ENCODE measurements at regions not wholly inside any gene's neighbourhood (a gene's known extent, or its start where the extent isn't known, plus 50 kb on each side); places are given as distances from the start of the nearest gene placed in this dataset.

- H2BK5ac ChIP-seq (ENCODE audit: low read depth, low read length, poor library complexity, severe bottlenecking): no peak overlapping the region
- no CpG with 5 or more reads among the region's 3 CpGs for WGBS, 2 experiments (ENCODE audit: extremely low coverage in 2 of 2, insufficient read length in 1 of 2)
- DNase-seq: no peak
- no peak overlapping the region for H2BK20ac ChIP-seq (ENCODE audit: low read depth, low read length)
- no peak overlapping the region for H3K27ac ChIP-seq (ENCODE audit: insufficient read depth, low read length)
- no peak overlapping the region for H2AK5ac ChIP-seq (ENCODE audit: low read depth, low read length)
- no peak; the same call in 1 of the 2 replicates for ATAC-seq (ENCODE audit: low read depth)
- no peak overlapping the region for H3K4ac ChIP-seq (ENCODE audit: low read depth, low read length)
- H3K79me1 ChIP-seq (ENCODE audit: low read depth in 1 of 2, low read length in 2 of 2): no peaks in the 10 kb centered on the region
- no peak overlapping the region for H2BK15ac ChIP-seq (ENCODE audit: low read depth, low read length)
- H4K91ac ChIP-seq (ENCODE audit: insufficient read depth, low read depth, low read length): no peak overlapping the region
- no peaks in the 10 kb centered on the region for H3K9me1 ChIP-seq (ENCODE audit: insufficient read depth, low read length)
- H2BK120ac ChIP-seq (ENCODE audit: low read depth, low read length): no peak overlapping the region
- no peak overlapping the region for H2AFZ ChIP-seq (replicated peaks; ENCODE audit: low read length, poor library complexity)
- H4K5ac ChIP-seq (ENCODE audit: low read depth, low read length): no peak overlapping the region
- ChIA-PET CTCF (interaction anchor here (0.6 kb wide), 1 partner anchor 1962 kb away, joined by 4 read pairs; no protein-coding TSS in a partner anchor), POLR2A (ENCODE audit: unreplicated experiment) (interaction anchor here (0.6 kb wide), 1 partner anchor 26 kb away, joined by 7 read pairs; no protein-coding TSS in a partner anchor)
- no peak overlapping the region; a peak in 1 of 4 replicates for H4K8ac ChIP-seq (ENCODE audit: low read depth in 2 of 2, low read length in 2 of 2)
- H3K4me1 ChIP-seq (ENCODE audit: control insufficient read depth, insufficient read depth, low read length): no peaks in the 10 kb centered on the region
- H3K18ac ChIP-seq (ENCODE audit: low read depth, low read length): no peak overlapping the region
- H3K4me2 ChIP-seq (ENCODE audit: low read depth, low read length): no peak overlapping the region
- H3K27me3 ChIP-seq (ENCODE audit: control insufficient read depth, insufficient read depth, low read length): no peaks in the 10 kb centered on the region
- H3K9me3 ChIP-seq (ENCODE audit: control insufficient read depth, insufficient read depth, low read length): no peaks in the 10 kb centered on the region
- H3K36me3 ChIP-seq (ENCODE audit: control insufficient read depth, insufficient read depth, low read length): no peaks in the 10 kb centered on the region
- in situ Hi-C loops (cut with MboI; ENCODE audit: low sequenced_read_pairs) (no loop called here), dilution Hi-C loops (cut with HindIII; ENCODE audit: low sequenced_read_pairs, unreplicated experiment) (no loop called here), intact Hi-C loops (cut with micrococcal nuclease) (no loop called here)
- H3K9ac ChIP-seq (ENCODE audit: low read depth, low read length): no peak overlapping the region
- no peak for TF ChIP-seq MAFK (IDR thresholded peaks at IDR 0.05; ENCODE audit: low read depth, low read length)
- TF ChIP-seq, protein P1, sequence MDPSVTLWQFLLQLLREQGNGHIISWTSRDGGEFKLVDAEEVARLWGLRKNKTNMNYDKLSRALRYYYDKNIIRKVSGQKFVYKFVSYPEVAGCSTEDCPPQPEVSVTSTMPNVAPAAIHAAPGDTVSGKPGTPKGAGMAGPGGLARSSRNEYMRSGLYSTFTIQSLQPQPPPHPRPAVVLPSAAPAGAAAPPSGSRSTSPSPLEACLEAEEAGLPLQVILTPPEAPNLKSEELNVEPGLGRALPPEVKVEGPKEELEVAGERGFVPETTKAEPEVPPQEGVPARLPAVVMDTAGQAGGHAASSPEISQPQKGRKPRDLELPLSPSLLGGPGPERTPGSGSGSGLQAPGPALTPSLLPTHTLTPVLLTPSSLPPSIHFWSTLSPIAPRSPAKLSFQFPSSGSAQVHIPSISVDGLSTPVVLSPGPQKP (IDR thresholded peaks at IDR 0.05; ENCODE audit: borderline replicate concordance, low read depth, low read length): no peak
- no peak overlapping the region for H3K4me3 ChIP-seq (ENCODE audit: insufficient read depth, low read depth, low read length)
- no peak overlapping the region for H3K56ac ChIP-seq (ENCODE audit: extremely low read depth, insufficient read depth, low read length)
- H3K14ac ChIP-seq (replicated peaks; ENCODE audit: low read depth, low read length): no peak overlapping the region
- no TSS peak for BruUV-seq (replicated peaks)
- H2AK9ac ChIP-seq (replicated peaks; ENCODE audit: low read depth, low read length, poor library complexity): no peak overlapping the region
- H4K20me1 ChIP-seq (ENCODE audit: insufficient read depth, low read length): no peaks in the 10 kb centered on the region
- H3K23ac ChIP-seq (ENCODE audit: low read depth, low read length): no peak overlapping the region
Measured at GRCh38 chr13:106220211-106220610, 315.3 kb downstream of the EFNB2 start.

All from IMR-90 (cell line).